ENCODE measurements at regions not wholly inside any gene's neighbourhood (a gene's known extent, or its start where the extent isn't known, plus 50 kb on each side); places are given as distances from the start of the nearest gene placed in this dataset.

GRCh38 chr1:73066866-73067265 is 784.5 kb upstream of the NEGR1 start:
- TF ChIP-seq CTCF (IDR thresholded peaks at IDR 0.05; ENCODE audit: control extremely low read depth, extremely low read depth, low read depth, missing control alignments): no peak
- no peak for DNase-seq (ENCODE audit: extremely low spot score)
- ChIA-PET POLR2A (no interaction called here), CTCF (no interaction called here)

GRCh38 chr1:73065339-73066041 is 783.2 kb upstream of the NEGR1 start:
- ChIA-PET CTCF (interaction anchor here (1.2 kb wide), 1 partner anchor 17 kb away, joined by 3 read pairs; no protein-coding TSS in a partner anchor), POLR2A (no interaction called here)
- no peak for TF ChIP-seq CTCF (IDR thresholded peaks at IDR 0.05; ENCODE audit: control extremely low read depth, extremely low read depth, low read depth, missing control alignments)
- no peak for DNase-seq (ENCODE audit: extremely low spot score)

GRCh38 chr1:73056826-73057225 is 774.5 kb upstream of the NEGR1 start:
- no peak for TF ChIP-seq CTCF (IDR thresholded peaks at IDR 0.05; ENCODE audit: control extremely low read depth, extremely low read depth, low read depth, missing control alignments)
- POLR2A ChIA-PET: no interaction called here
- CTCF ChIA-PET: no interaction called here
- no peak for DNase-seq (ENCODE audit: extremely low spot score)

- CTCF ChIA-PET: interaction anchor here (1.1 to 1.6 kb wide), 3 partner anchors 15 to 33 kb away, joined by 3 to 4 read pairs (median 3); no protein-coding TSS in a partner anchor
- POLR2A ChIA-PET: no interaction called here
Observed at GRCh38 chr1:73044241-73045036, 762.1 kb upstream of the NEGR1 start.

GRCh38 chr1:73042403-73042802 is 760.1 kb upstream of the NEGR1 start:
- ChIA-PET POLR2A (no interaction called here), CTCF (no interaction called here)
- no peak for TF ChIP-seq CTCF (IDR thresholded peaks at IDR 0.05; ENCODE audit: control extremely low read depth, extremely low read depth, low read depth, missing control alignments)
- no peak for DNase-seq (ENCODE audit: extremely low spot score)

More at GRCh38 chr1:73044241-73045036, 762.1 kb upstream of the NEGR1 start:
- DNase-seq (ENCODE audit: extremely low spot score): no peak
- TF ChIP-seq CTCF (IDR thresholded peaks at IDR 0.05; ENCODE audit: control extremely low read depth, extremely low read depth, low read depth, missing control alignments): no peak

DNA sequence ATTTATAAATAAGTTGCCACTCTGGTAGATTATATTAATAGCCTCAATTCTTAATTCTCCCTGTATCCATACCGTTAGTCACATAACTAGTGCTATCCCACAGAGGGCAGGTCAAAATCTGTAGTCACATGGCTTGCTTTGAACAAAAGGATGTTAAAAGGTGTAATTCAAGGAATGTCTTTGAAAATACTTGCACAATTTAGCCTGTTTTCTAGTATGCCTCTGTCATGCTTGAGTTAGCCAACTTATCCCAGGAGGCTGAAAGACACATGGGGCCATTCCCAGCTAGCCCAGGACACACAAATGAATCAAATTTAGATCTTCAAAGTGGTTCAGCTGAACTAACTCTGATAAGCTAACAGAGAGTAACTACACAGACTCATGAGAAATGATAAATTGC is 758.5 kb upstream of the NEGR1 start:
- ChIA-PET POLR2A (no interaction called here), CTCF (interaction anchor here (3.0 kb wide), 1 partner anchor 11 kb away, joined by 11 read pairs; no protein-coding TSS in a partner anchor)
- TF ChIP-seq CTCF (IDR thresholded peaks at IDR 0.05; ENCODE audit: control extremely low read depth, extremely low read depth, low read depth, missing control alignments): no peak
- no peak for DNase-seq (ENCODE audit: extremely low spot score)

Data from GM10248 (cell line).